Sigmoid colon (tissue), 6 donors: ENCODE measurements at regions not wholly inside any gene's neighbourhood (a gene's known extent, or its start where the extent isn't known, plus 50 kb on each side); places are given as distances from the start of the nearest gene placed in this dataset.

ENCODE experiments used
- DNase-seq: peaks from one replicate; pipeline ENCODE4 v3.0.0-alpha.2; 2019
- H3K27ac ChIP-seq, 4 donors: fragments of 200-600 bp; sonication (generic); one replicate each; pipeline ENCODE4 v1.5.1; 2016 to 2019; ENCODE audit warnings: mild to moderate bottlenecking in 1 of 4
- H3K27me3 ChIP-seq, 3 donors: fragments of 200-600 bp; sonication (generic); one replicate each; pipeline ENCODE4 v1.5.1; 2019; ENCODE audit warnings: mild to moderate bottlenecking in 1 of 3
- H3K36me3 ChIP-seq, 4 donors: fragments of 200-600 bp; sonication (generic); one replicate each; pipeline ENCODE4 v1.5.1; 2016 to 2019
- H3K4me1 ChIP-seq, 4 donors: fragments of 200-600 bp; sonication (generic); one replicate each; pipeline ENCODE4 v1.5.1; 2017 to 2019
- H3K4me3 ChIP-seq, 4 donors: fragments of 200-600 bp; sonication (generic); one replicate each; pipeline ENCODE4 v1.5.1; 2017 to 2019; ENCODE audit warnings: mild to moderate bottlenecking in 2 of 4, moderate library complexity in 1 of 4
- H3K9me3 ChIP-seq, 4 donors: fragments of 200-600 bp in 3 of 4; sonication (generic) in 3 of 4; one replicate each; pipeline versions ENCODE4 v1.5.1 to v1.6.1; 2013 to 2019
- EP300 ChIP-seq, 4 donors: sonication (generic); formaldehyde crosslinking; IDR thresholded peaks; one replicate each; pipeline ENCODE4 v1.6.1; 2017; ENCODE audit warnings: antibody characterized with exemption in 4 of 4
- POLR2A ChIP-seq, 2 donors: fragments of 450-650 bp; IDR thresholded peaks; one replicate each; pipeline ENCODE4 v1.6.1; 2016; ENCODE audit warnings: antibody characterized with exemption in 2 of 2, mild to moderate bottlenecking in 2 of 2, moderate library complexity in 2 of 2
- POLR2AphosphoS5 ChIP-seq, 4 donors: sonication (generic); formaldehyde crosslinking; IDR thresholded peaks; one replicate each; pipeline ENCODE4 v1.6.1; 2017; ENCODE audit warnings: antibody characterized with exemption in 4 of 4
- WGBS, 2 donors: extraction: QIAGEN DNeasy Blood & Tissue Kit; methylation state at CpG; one replicate each; pipeline ENCODE4 v1.1.7; 2013; 5-methylcytosine and 5-hydroxymethylcytosine counted together
- intact Hi-C: fragments of 100-400 bp; cut with DNase I; formaldehyde crosslinking; loops from one replicate; pipeline ENCODE4 v1.15.1; 2023
- TF ChIP-seq, protein P1 (sequence below), 4 experiments: fragments of 450-650 bp in 3 of 4; fragments of 200-600 bp in 1 of 4; IDR thresholded peaks; one replicate each; pipeline ENCODE4 v1.5.1; 2016 to 2019; ENCODE audit warnings: antibody characterized with exemption in 4 of 4, mild to moderate bottlenecking in 3 of 4, moderate library complexity in 2 of 4
- donor health status: healthy with polysubstance abuse.
- donor health status: healthy.

DNA sequence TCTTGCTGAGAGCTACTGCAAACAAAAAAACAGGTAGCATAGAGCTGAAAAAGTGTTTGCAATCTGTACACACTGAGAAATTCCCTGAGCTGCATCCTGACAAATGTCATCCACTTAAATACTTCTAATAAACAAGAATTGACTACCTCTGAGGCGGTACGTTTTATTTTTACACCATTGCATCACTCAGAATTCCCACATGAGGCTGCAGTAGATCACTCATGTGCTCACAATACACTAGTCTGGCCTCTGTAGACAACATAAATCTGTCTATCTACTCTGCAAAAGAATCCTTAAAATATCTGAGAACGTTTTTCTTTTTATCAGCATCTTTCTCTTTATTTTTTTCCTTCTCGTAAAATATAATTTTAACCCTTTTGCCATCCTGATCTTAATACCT lies 661.4 kb downstream of the EPHA7 start:
- 62 to 69% methylated on average over 4 of the region's 4 CpGs for WGBS, 2 donors
- Histone ChIP-seq H3K4me1 (peaks cover 0 to 12% (median 10%) of the 10 kb centered on the region in 4 donors), H3K36me3 (no peaks in the 10 kb centered on the region), H3K27me3 (no peaks in the 10 kb centered on the region), H3K9me3 (peaks cover 0 to 4% (median under 1%) of the 10 kb centered on the region in 4 donors), H3K4me3 (no peak overlapping the region), H3K27ac (no peak overlapping the region)
- DNase-seq = no peak
- TF ChIP-seq POLR2A (IDR thresholded peaks at IDR 0.05) (no peak), EP300 (IDR thresholded peaks at IDR 0.05) (no peak), POLR2AphosphoS5 (IDR thresholded peaks at IDR 0.05) (no peak)
- TF ChIP-seq, protein P1, sequence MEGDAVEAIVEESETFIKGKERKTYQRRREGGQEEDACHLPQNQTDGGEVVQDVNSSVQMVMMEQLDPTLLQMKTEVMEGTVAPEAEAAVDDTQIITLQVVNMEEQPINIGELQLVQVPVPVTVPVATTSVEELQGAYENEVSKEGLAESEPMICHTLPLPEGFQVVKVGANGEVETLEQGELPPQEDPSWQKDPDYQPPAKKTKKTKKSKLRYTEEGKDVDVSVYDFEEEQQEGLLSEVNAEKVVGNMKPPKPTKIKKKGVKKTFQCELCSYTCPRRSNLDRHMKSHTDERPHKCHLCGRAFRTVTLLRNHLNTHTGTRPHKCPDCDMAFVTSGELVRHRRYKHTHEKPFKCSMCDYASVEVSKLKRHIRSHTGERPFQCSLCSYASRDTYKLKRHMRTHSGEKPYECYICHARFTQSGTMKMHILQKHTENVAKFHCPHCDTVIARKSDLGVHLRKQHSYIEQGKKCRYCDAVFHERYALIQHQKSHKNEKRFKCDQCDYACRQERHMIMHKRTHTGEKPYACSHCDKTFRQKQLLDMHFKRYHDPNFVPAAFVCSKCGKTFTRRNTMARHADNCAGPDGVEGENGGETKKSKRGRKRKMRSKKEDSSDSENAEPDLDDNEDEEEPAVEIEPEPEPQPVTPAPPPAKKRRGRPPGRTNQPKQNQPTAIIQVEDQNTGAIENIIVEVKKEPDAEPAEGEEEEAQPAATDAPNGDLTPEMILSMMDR (IDR thresholded peaks at IDR 0.05) = no peak
- intact Hi-C loops = no loop called here

DNA sequence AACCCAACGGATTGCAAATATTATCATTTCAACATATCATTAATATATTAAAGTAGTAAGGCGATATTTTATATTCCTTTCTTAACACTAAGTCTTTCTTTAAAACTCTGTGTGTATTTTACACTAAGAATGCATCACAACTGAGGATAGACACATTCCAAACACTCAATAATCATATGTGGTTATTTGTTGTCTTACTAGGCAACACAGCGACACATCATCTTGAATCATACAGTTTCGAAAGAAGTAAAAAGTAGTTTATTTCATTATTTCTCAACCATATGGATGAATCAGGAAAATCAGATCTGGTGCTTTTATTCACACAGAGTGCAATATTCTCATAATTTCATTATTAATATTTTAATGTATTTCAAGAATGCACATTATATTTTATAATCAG lies 662.4 kb downstream of the EPHA7 start:
- H3K36me3 ChIP-seq = no peaks in the 10 kb centered on the region
- no peak overlapping the region for H3K4me3 ChIP-seq
- H3K27ac ChIP-seq = no peak overlapping the region
- TF ChIP-seq, protein P1 (IDR thresholded peaks at IDR 0.05) = no peak
- TF ChIP-seq POLR2AphosphoS5 (IDR thresholded peaks at IDR 0.05) = no peak
- TF ChIP-seq EP300 (IDR thresholded peaks at IDR 0.05) = no peak
- no peak for TF ChIP-seq POLR2A (IDR thresholded peaks at IDR 0.05)
- no peak for DNase-seq
- no peaks in the 10 kb centered on the region for H3K27me3 ChIP-seq
- 80 to 88% methylated on average over 4 of the region's 4 CpGs for WGBS, 2 donors
- H3K9me3 ChIP-seq = peaks cover 0 to 6% (median 2%) of the 10 kb centered on the region in 4 donors
- H3K4me1 ChIP-seq = peaks cover 0 to 2% (median under 1%) of the 10 kb centered on the region in 4 donors
- intact Hi-C loops = no loop called here

DNA sequence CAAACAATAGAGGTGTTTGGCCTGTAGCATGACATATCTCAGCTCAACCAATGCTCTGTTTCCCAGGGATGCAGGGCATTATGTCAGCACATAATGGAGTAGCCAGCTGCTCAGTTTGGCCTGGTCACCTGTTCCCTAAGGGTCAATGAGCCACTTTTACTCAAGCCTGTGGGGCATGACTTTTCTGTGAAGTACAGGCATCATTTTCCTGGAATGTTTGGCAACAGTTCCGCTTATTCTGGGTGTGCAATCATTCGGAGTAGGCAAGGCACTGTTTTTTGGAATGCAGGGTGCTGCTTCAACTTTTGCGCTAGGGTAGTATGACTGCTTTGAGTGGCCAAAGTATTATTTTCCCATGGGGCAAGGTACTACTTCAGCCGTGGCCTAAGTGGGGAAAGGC lies 665.4 kb downstream of the EPHA7 start:
- 91 to 93% methylated on average over 4 of the region's 4 CpGs for WGBS, 2 donors
- intact Hi-C loops = no loop called here
- TF ChIP-seq, protein P1 (IDR thresholded peaks at IDR 0.05) = no peak
- TF ChIP-seq POLR2AphosphoS5 (IDR thresholded peaks at IDR 0.05) (no peak), POLR2A (IDR thresholded peaks at IDR 0.05) (no peak), EP300 (IDR thresholded peaks at IDR 0.05) (no peak)
- Histone ChIP-seq H3K9me3 (peaks cover 0 to 8% (median 2%) of the 10 kb centered on the region in 4 donors), H3K4me3 (no peak overlapping the region), H3K36me3 (no peaks in the 10 kb centered on the region), H3K4me1 (no peaks in the 10 kb centered on the region), H3K27me3 (no peaks in the 10 kb centered on the region), H3K27ac (no peak overlapping the region)
- DNase-seq = no peak

DNA sequence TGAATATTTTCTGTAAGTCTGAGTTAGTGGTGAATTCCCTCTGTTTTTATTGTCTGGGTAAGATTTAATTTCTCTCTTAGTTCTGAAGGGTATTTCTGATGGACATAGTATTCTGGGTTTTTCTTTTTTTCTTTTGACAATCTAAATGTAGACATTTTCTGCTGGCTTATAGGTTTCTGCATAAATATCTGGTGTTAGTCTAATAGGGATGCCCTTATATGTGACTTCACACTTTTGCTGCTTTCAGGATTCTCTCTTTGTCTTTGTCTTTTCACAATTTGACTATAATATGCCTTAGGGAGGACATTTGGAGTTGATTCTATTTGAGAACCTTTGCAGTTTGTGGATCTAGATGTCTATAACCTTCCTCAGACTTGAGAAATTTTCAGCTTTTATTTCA lies 667.2 kb downstream of the EPHA7 start:
- Histone ChIP-seq H3K27me3 (no peaks in the 10 kb centered on the region), H3K27ac (no peak overlapping the region), H3K4me3 (no peak overlapping the region), H3K9me3 (peaks cover 0 to 8% (median 2%) of the 10 kb centered on the region in 4 donors), H3K36me3 (no peaks in the 10 kb centered on the region), H3K4me1 (no peaks in the 10 kb centered on the region)
- no peak for DNase-seq
- intact Hi-C loops = no loop called here
- TF ChIP-seq, protein P1 (IDR thresholded peaks at IDR 0.05) = no peak
- no peak for TF ChIP-seq POLR2AphosphoS5 (IDR thresholded peaks at IDR 0.05)

DNA sequence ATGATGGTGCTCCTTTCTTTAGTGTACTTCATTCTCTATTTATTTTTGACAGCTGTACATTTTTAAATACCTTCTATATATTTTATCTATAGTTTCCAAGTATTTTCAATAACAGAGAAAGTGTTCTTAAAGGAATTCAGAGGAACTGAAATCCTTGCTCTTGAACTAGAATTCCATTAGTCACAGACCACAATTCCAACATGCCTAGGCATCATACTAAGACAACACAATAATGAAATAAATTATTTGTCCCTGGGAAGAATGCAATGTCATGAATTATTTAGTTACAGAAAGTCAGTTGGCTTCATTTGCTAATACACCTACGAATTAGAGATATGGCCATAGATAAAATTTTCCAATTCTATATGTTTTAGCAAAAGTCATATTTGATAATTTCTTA lies 671.2 kb downstream of the EPHA7 start:
- WGBS, 2 donors = 74 to 82% methylated on average over 1 of the region's 1 CpG

More for the DNA sequence above, 671.2 kb downstream of the EPHA7 start:
- TF ChIP-seq, protein P1 (IDR thresholded peaks at IDR 0.05) = no peak
- TF ChIP-seq EP300 (IDR thresholded peaks at IDR 0.05) (no peak), POLR2A (IDR thresholded peaks at IDR 0.05) (no peak), POLR2AphosphoS5 (IDR thresholded peaks at IDR 0.05) (no peak)
- DNase-seq = no peak
- no peaks in the 10 kb centered on the region for H3K4me1 ChIP-seq
- intact Hi-C loops = no loop called here
- H3K27me3 ChIP-seq = no peaks in the 10 kb centered on the region
- peaks cover 0 to 8% (median 1%) of the 10 kb centered on the region in 4 donors for H3K9me3 ChIP-seq
- H3K27ac ChIP-seq = no peak overlapping the region
- no peaks in the 10 kb centered on the region for H3K36me3 ChIP-seq
- no peak overlapping the region for H3K4me3 ChIP-seq
